ENCODE measurements at regions not wholly inside any gene's neighbourhood (a gene's known extent, or its start where the extent isn't known, plus 50 kb on each side); places are given as distances from the start of the nearest gene placed in this dataset.
"Not testable (repeated sequence)": the region's sequence is repeated elsewhere in the genome, so short reads cannot be mapped to it uniquely, and the experiment has no call there.

DNA sequence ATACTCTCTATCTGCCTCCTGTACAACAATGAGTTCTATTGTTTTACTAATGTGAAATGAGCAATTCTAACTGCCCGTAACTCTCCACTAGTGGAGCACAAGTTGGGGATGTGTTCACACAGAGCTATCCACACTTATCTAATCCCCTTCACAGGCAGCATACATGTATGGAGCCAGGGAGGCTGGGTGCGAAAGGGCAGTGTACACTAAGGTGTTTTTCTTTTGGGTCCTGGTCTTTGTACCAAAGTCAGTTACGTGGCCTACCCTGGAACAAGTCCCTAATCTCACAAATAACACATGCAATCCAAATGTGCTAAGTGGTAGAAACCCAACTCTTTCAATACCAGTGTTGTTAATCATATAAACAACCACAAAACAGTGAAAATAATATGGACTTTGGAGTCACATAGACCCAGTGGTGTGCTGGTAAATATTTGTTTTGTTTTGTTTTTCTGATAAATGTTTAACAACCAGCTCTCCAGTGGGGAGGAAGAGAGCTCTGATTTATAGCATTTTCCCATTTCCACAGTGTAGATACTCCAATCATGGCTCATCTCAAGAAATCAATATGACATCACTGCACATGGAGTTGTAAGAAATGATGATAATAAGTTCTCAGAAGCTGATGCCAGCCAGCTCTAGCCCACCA, 319.9 kb upstream of the DUSP10 start:
- no peak for DNase-seq (ENCODE audit: low read depth)
- no peak overlapping the region for H3K4me3 ChIP-seq (ENCODE audit: low read depth, low read length)

DNA sequence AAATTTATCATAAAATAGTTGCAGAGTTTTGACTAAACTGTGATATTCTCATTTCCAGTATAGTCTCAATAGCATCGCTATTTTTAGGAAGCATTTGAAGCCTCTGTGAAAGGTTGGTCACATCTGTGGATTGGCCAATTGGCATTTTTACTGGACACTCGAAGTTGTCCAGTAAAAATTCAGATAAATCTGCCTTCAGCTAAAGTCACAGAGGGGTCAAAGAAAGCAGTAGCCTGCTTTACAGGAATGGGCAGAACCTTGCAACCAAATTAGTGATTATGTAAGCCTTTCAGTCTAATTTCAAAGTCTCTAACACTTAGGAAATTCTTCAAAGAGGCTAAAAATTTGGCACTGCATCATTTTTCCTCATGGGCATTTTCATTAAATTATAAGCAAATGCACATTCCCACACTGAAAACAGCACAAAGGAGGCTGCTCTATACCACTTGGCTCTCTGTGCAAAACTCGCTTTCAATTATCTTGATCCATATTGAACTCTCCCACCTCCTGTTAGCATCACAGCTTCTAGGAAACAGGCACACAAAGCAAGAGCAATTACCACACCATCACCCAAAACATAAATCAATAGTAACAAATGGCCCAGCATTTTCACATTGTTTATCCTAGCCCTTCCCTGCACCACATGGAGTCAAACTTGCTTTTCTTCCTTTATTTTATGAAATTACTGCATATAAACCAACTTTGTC, 318.5 kb upstream of the DUSP10 start:
- no peak overlapping the region for H3K4me3 ChIP-seq (ENCODE audit: low read depth, low read length)
- DNase-seq (ENCODE audit: low read depth): no peak

DNA sequence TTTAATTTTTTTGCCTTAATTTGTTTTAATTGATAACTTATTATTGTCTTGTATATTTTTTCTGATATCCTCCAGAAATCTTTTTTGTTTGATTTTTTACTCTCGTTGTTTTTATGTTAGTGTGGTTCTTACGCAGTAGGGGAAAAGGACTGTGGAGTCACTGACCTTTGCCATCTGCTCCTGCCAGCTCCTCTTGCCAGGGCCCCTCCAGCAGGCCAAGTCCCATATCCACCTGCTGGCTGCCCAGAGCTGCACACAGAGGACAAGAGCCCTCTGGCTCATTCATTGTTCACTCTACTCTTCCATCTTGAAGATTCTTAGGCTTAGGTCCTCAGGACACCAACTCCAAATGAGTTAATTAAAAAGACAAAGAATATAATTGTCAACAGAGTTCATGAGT, 316.4 kb upstream of the DUSP10 start:
- no peak for DNase-seq (ENCODE audit: low read depth)
- no peak overlapping the region for H3K4me3 ChIP-seq (ENCODE audit: low read depth, low read length)

DNA sequence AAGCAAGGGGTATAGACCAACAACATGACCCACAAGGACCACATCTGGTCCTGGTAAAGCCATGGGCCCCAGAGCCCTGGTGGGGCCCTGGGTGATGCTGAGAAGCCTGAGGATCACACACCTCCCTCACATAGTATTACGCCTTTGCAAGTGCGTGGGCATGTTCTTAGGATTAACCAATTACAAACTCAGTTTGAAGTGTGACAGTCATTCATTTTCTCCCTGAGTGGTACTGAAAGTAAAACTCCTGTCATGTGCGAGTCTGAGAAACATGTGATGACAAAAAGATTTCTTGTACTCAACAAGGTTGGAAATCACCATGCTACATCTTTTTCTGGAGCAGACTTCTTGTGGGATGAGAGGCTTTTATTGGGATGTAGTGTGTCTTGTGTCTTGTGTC, 315.3 kb upstream of the DUSP10 start:
- DNase-seq (ENCODE audit: low read depth): no peak
- no peak overlapping the region for H3K4me3 ChIP-seq (ENCODE audit: low read depth, low read length)

DNA sequence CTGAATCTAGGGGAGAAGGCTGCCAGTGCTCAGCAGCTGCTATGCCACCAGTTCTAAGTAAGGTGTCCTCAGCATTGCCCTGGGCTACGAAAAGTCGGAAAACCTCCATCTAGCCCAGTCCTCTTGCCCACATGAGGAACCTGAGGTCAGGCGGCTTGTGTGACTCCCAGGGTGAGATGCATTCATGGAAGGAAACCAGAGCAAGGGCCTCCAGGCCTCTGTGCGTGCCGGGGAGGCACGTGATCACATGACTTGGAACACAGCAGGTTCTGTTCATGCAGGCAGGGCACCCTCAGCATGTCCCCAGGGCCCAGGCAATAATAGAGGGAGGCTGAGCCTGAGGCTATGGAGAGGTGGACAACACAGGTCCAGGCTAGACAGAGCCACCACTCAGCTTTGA, 312.5 kb upstream of the DUSP10 start:
- no peak overlapping the region for H3K4me3 ChIP-seq (ENCODE audit: low read depth, low read length)
- no peak for DNase-seq (ENCODE audit: low read depth)

DNA sequence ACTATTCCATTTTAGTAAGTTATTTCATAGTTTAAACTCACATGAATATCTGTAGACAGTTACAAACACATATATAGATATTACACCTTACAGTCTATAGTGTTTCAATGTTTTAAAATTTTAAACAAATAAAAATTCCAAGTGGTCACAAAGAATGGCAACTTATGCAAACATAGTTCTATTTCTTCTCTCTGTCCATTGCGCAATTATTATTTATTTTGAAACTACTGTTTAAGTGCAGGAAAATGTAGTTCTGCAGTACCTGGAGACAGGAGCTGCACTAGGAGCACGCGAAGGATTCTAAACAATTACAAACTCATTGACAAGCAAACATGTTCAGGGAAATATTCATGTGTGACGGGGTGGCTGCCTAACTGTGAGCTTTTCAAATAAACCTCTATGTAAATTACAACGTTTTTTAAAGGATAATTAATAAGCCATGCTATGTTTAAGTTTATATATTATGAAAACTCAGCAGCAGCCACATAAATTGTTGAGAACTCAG, 312.0 kb upstream of the DUSP10 start:
- no peak overlapping the region for H3K4me3 ChIP-seq (ENCODE audit: low read depth, low read length)
- no peak for DNase-seq (ENCODE audit: low read depth)

DNA sequence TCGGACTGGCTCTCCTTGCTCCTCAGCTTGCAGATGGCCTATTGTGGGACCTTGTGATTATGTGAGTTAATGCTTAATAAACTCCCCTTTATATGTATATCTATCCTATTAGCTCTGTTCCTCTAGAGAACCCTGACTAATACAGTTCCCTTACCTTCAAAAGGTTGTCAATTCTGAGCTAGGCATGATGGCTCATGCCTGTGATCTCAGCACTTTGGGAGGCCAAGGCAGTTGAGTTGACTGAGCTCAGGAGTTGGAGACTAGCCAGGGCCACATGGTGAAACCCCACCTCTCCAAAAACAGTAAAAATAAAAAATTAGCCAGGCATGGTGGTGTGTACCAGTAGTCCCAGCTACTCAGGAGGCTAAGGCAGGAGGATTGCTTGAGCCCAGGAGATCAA, 309.4 kb upstream of the DUSP10 start:
- H3K4me3 ChIP-seq (ENCODE audit: low read depth, low read length); DNase-seq (ENCODE audit: low read depth): not testable (repeated sequence)

DNA sequence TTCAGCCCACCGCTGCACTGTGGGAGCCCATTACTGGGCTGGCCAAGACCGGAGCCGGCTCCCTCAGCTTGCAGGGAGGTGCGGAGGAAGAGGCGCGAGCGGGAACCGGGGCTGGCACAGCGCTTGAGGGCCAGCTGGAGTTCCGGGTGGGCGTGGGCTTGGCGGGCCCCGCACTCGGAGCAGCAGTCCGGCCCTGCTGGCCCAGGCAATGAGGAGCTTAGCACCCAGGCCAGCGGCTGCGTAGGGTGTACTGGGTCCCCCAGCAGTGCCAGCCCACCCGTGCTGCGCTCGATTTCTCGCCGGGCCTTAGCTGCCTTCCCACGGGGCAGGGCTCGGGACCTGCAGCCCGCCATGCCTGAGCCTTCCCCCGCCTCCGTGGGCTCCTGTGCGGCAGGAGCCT, 307.8 kb upstream of the DUSP10 start:
- DNase-seq (ENCODE audit: low read depth); H3K4me3 ChIP-seq (ENCODE audit: low read depth, low read length): not testable (repeated sequence)

DNA sequence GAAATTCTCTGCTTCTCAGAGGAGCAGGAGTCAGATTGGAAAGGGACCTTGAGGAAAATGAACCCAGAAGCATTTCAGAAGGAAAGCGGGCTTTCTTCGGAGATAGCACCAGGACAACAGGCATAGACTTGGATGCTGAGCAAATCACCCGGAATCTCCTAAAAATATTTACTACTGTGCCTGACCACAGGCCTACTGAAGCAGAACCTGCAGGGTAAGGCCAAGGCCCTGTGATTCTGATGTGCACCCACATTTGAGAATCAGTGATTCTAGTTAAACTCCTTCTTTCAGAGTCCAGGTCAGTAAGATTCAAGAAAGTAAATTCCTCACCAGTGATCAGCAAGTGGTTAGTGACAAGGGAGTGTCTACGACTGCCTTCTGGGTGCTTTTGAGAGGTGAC, 307.3 kb upstream of the DUSP10 start:
- no peak for DNase-seq (ENCODE audit: low read depth)
- H3K4me3 ChIP-seq (ENCODE audit: low read depth, low read length): no peak overlapping the region

DNA sequence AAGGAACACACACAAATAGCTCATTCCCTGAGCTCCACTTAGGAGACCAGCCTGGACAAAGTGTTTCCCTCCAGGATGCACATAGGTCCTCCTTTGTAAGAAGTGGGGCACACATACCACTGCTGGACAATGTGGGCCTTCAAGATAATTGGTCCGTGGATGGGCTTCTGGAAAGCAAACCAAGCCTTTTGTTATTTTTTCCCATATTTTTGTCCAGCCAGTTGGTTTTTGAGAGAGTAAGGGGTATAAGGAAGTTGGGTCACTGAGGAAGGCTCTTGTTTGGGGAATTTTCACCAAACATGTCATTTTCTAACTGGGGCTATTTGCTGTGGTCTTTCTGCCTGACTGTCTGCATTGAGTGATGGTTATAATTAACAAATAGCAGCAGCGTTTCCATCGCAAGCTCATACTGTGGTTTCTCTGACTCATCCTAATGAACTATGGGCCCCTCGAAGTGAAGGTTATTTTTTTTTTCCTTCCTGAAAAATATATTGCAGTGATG, 306.3 kb upstream of the DUSP10 start:
- no peak for DNase-seq (ENCODE audit: low read depth)
- H3K4me3 ChIP-seq (ENCODE audit: low read depth, low read length): no peak overlapping the region

DNA sequence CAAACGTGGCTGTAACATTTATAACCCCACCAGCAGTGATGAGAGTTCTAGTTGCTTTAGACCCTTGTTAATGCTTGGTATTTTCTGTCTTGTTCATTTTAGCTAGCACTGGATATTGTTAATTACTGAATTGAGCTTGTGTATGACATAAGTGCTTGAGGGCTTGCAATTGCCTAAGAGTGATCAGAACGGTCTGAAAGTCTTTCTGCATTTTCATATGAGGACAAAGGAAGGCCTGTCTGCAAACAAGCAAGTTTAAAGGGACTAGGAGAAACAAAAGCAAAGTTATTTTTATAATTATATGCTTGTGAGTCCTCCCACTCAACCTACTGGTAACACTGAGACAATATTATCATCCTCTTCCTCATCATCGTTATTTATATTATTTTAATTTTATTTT, 305.5 kb upstream of the DUSP10 start:
- no peak for DNase-seq (ENCODE audit: low read depth)
- H3K4me3 ChIP-seq (ENCODE audit: low read depth, low read length): no peak overlapping the region

DNA sequence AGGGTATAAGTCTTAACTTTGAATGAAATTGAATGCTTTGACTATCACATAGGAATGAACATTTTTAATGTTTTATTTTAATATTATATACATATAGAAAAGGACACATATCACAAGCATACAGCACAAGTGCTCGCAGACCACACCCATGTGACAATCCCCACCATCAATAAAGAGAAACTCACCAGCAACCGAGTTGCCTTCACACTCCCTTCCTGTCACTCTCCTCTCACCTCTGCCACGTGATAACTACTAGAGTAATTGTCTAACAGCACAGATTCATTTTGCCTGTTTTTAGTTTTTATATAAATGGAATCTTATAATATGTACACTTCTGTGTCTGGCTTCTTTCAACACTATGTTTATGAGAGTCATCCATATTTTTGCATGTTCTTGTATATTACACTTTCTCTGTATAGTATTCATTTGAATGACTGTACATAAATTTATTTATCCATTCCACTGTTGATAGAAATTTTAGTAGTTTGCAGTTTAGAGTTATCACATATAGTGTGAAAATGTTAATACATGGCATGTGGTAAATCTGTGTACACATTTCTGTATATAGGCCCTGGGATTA, 304.9 kb upstream of the DUSP10 start:
- H3K4me3 ChIP-seq (ENCODE audit: low read depth, low read length): no peak overlapping the region
- no peak for DNase-seq (ENCODE audit: low read depth)

DNA sequence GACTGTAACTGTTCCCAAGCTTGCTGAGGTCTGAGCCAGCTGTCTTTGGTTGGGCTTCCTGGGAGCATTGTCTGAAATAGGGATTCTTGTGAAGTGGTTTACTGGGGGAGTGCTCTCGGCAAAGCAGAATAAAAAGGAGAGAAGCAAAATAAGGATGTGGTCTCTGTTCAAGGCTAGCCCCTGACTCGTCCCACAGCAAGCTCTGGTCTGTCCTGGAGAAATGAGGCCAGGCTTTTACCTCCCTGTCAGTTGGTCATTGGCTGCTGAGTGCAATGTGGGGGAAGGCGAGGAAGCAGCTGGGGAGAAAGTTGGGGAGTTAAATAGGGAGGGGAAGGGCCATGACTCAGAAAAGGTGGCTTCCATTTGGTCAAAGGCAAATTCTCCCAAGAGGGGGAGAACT, 303.9 kb upstream of the DUSP10 start:
- no peak for DNase-seq (ENCODE audit: low read depth)
- no peak overlapping the region for H3K4me3 ChIP-seq (ENCODE audit: low read depth, low read length)

DNA sequence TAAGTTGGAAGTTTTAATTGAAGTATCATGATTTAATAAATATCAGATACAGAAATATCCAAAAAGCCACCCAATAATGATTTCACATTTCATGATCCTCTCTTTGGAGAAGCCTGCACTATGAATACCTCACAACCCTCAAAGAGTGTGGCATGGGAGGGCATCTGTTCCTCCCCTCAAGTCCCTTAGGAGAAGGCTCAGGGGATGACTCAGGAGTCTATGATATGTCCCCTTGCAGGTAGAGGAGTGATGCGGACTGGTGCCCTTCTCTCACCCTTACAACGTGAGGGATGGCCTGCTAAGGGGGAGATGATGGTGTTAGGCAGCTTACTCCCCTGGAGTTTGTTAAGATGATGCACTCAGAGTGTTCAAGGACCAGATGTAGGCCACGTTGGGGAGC, 303.3 kb upstream of the DUSP10 start:
- no peak for DNase-seq (ENCODE audit: low read depth)
- no peak overlapping the region for H3K4me3 ChIP-seq (ENCODE audit: low read depth, low read length)

DNA sequence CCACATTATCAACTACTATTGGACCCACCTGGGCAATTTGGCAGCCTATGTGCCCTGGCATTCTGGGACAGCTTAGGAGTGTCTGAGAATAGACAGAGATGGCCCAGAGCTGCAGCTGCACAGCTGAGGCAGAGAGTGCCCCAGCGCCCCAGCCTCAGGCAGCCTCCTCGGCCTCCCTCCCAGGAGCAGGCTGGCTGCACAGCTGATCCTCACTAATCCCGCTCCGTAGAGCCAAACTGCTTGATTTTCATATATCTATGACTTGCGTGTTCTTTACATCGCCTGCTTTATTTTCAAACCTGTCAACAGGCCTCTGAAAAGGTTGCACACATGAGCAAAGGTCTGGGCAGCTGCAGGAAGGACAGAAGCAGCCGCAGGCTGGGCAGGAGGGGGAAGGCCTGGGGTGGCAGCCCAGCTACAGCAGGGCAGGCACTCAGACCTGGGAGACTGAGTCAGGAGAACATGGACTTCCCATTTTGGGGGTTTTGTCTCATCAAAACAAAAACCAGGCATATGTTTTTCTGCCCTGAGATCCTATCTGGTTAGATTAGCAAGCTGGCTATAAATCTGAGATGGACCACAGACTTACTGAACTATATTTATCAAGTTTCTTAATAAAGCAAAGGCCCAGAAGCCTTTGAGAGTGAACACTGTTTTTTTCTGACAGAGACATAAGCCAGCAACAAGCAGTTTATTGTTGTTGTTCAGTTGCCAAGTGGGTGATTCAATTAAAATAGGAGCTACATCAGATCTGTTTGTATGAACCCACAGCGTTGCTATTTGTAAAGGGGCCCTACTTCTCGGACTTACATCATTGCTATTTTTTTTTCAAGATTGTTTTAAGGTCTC, 301.8 kb upstream of the DUSP10 start:
- H3K4me3 ChIP-seq (ENCODE audit: low read depth, low read length): no peak overlapping the region
- DNase-seq (ENCODE audit: low read depth): peak; percentile 94

DNA sequence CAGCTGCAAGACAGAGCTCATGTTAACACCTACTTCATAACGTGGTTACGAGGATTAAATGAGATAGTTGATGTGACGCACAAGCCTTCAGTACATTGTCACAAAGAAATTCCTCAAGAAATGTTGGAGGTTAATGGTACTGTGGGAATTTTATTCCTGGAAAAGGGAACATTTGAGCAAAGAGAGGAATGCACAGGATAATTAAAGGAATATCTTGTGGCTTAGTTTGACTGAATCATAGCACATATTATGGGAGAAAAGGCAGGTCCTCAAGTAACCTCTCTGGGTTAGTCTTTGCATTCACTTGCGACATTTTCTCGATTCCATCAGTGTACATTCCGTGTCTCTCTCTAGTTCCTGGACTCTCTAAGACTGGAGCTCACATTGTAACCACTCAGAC, 300.2 kb upstream of the DUSP10 start:
- no peak overlapping the region for H3K4me3 ChIP-seq (ENCODE audit: low read depth, low read length)
- DNase-seq (ENCODE audit: low read depth): peak; percentile 44

DNA sequence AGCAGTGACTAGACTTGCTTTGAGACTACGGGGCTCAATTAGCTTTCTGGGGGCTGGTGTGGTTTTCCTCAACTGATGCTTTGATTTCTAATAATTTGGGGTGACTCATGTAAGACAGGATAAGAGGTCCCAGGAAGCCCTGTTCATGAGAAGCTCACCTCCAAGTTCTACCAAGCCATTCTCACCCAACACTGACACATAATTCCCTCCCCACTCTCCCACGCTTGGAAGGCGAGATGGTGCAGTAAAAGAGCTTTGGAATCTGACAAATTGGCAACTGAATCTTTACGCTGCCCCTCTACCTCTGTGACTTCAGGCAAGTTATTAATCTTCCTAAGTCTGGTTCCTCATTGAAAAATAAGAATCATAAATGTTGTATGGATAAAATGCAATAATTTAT, 299.1 kb upstream of the DUSP10 start:
- no peak overlapping the region for H3K4me3 ChIP-seq (ENCODE audit: low read depth, low read length)
- DNase-seq (ENCODE audit: low read depth): no peak

DNA sequence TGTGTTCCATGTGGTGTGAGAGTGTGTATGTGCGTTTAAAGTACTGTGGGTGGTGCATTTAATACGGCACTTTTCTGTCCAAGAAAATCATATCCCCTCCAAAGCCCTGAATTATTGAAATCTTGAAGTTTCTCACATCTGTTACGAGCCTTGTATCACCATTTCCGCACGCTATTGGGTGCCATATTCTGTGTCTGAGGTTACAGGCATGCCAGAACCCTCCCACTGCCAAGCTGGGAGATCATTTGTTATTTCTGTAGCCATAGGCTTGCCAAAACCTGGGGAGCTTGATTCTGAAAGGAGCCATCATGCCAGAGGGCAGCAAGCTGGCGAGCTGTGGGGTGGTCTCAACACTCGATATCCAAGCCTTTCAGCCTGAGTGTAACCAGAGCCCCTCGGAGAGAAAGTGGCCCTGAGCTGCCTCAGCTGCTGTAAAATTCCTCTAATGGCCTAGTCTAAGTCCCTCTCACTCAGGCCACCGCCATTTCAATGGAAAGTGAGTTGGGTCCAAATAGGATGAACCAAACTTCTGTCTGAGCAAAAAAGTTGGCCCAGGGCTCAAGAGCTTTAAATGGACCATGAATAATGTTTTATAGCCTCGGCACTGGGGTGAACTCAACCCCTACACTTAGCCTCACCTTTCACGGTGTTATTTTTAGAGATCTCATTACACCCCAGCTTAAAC, 298.4 kb upstream of the DUSP10 start:
- H3K4me3 ChIP-seq (ENCODE audit: low read depth, low read length): no peak overlapping the region
- DNase-seq (ENCODE audit: low read depth): no peak

DNA sequence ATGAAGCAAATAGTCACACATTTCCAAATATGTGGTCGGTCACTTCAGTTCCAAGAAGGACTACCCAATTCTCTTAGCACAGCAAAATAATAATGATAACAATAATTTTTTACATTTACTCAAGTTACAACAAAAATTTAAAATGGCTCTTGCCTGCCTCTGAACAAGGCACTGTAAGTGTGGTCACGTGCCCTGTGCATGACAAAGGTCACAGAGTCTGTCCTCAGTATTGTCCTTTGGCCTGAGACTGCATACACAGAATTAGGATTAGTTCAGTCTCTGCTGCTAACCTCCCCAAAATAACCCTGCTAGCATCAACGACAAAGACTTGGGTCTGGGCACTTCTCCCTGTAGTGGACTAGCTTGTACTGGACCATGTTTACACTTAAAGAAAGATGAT, 297.1 kb upstream of the DUSP10 start:
- DNase-seq (ENCODE audit: low read depth): no peak
- H3K4me3 ChIP-seq (ENCODE audit: low read depth, low read length): no peak overlapping the region
